Stimulated activated CD4-positive, alpha-beta T cell treated with anti-CD3 and anti-CD28 coated beads, TNF-alpha, amount 100 ng/mL, for 24 hours (primary cell): ENCODE measurements at regions not wholly inside any gene's neighbourhood (a gene's known extent, or its start where the extent isn't known, plus 50 kb on each side); places are given as distances from the start of the nearest gene placed in this dataset.

Experiments used
- DNase-seq, 3 experiments: peaks; one replicate each; pipeline ENCODE4 v3.0.0-alpha.2; 2020; ENCODE audit warnings: low read depth in 3 of 3

- DNase-seq: no peak
These were observed 400.0 kb upstream of the CELF2 start for GRCh38 chr10:10617686-10618085.

DNA sequence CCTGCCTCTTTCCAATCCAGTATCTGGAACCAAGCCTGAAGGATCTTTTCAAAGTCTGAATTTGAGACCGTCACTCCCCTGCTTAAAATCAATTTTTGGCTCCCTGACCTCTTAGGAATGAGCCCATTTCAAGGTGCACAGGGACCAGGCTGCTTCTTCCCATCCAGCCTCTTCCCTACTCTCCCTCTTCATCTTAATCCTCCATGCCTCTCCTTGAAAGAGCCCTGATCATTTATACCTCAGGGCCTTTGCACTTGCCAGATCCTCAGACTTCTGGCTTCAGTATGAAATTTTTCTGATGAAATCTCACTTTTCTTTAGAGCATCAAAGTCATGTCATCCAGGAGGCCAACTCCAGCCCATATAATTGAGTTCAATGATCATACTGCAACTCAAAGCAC is 399.5 kb upstream of the CELF2 start:
- no peak for DNase-seq

DNA sequence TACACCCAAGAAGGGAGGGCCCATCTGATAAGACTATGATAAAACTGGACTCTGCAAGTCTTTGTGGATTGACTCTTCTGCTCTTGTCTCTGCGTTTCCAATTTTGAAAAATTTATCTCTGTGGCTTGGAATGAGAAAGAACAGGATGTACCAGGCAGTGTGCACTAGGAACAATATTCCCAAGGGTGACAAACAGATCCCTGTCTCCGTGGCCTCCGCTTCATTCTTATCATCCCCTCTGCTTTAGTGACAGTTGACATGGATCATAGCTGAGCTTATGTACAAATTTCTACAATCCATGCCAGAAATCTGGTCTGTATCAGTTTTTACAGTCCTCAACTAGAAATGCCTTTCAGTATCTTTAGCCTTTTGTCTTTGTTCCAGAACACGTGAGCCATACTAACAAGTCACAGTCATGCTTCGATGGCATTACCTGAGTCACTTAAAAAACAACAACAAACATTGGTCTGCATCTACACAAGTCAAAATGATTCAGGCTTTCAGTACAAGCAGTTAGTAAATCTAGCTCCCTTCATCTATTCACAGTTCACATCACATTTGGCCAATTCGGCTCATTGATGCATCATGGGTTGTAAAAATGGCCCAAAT is 393.6 kb upstream of the CELF2 start:
- DNase-seq: no peak

GRCh38 chr10:10624567-10624962 is 393.1 kb upstream of the CELF2 start:
- no peak for DNase-seq

DNA sequence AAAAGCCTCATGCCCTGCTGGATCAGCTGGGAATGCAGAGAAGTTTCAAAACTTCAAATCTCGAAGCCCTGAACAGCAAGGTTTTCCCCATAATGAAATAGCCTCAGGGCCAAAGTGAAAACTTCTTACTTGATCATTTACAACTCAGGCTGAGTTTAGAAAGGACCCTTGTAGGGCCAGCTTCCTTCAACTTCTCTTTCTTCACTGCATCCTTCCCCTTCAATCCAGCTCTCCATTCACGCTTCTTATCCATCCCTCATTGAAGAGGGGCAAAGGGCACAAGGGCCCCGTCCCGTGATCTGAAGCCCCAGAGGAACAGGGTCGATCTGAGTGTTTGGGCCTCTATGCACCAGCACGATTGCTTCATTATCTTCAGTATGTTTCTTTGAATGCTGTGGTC is 392.2 kb upstream of the CELF2 start:
- DNase-seq: no peak

- no peak for DNase-seq
These were observed 390.9 kb upstream of the CELF2 start for GRCh38 chr10:10626734-10627133.

DNA sequence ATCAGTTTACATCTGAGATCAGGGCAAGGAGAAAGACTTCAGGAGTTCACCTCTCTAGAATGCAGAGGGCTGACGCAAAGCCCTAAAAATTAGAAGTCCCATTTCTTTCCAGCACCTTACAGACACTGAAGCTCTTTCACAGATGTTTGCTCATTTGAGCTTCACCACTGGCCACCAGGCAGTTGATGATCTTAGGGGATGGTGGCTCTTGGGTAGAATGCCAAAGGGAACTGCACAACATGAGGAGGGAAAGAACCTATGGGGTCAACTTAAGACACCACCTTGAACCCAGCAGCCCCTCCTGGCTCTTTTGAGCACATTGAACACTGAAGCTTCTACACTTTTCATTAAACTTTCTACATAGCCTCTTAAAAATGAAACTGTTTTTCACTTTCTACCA is 390.3 kb upstream of the CELF2 start:
- no peak for DNase-seq

GRCh38 chr10:10629512-10629911 is 388.2 kb upstream of the CELF2 start:
- DNase-seq: no peak

- no peak for DNase-seq
These were observed 387.4 kb upstream of the CELF2 start for GRCh38 chr10:10630281-10630680.

- no peak for DNase-seq
These were observed 386.9 kb upstream of the CELF2 start for GRCh38 chr10:10630782-10631181.

GRCh38 chr10:10642189-10642588 is 375.5 kb upstream of the CELF2 start:
- DNase-seq: no peak

GRCh38 chr10:10642751-10643150 is 374.9 kb upstream of the CELF2 start:
- DNase-seq: no peak

DNA sequence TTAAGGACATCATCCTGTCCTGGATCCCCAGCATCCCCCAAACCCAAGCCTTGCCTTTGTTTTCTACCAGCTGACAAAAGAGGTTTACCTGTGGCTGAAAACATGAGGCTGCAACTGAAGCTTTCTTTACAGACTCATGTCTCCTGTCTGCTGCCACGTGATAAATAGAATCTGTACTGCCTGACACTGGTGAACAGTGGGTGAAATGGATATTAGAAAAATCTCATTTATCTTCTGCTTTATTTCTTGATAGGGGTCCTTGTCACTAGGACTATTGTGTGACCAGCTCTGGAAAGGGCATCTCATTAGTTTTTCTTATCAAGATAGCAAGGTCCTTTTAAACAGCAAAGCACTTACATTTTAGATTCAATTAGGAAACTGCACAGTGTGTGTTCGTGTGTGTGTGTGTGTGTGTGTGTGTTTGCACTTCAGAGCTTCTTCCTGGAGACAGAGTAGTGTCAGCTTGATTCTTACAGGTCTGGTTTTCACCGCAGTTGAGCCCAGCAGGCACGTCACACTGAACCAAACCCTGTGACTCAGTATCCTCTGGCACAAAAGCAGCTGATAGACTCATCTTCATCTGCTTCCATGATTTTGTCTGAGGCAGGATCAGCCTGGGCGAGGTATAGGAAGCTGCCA is 373.5 kb upstream of the CELF2 start:
- no peak for DNase-seq

DNA sequence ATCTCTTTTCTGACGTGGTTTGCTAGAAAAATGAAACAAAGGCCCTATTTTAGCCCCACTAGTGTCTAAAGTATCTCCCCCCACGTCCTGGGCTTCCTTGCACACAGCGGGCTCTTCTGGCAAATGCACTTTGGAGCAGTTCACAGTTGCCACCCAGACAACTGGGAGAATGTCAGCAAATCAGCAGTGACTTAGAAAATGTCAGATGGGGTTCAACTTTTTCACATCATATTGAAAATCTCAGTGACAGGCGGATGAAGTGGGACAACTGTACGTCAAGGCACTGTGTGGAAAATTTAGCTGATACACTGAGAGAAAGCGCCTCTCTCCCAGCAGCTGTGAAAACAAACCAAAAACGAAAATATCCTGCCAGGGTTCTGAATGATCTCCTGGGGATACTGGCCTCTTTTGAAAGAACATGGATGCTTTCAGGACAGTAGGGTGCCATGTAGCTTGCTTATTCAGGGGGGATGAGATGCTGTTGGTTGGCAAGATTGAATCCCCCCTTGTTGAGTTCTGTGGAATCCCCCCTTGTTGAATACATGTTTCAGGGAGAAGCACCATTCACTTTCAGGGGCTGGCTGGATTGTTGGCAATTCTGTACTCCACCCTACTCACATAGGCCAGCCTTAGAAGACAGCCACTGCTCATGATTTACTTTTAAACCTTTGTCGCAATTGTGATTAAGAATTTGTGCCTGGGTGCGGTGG is 372.8 kb upstream of the CELF2 start:
- DNase-seq: no peak

DNA sequence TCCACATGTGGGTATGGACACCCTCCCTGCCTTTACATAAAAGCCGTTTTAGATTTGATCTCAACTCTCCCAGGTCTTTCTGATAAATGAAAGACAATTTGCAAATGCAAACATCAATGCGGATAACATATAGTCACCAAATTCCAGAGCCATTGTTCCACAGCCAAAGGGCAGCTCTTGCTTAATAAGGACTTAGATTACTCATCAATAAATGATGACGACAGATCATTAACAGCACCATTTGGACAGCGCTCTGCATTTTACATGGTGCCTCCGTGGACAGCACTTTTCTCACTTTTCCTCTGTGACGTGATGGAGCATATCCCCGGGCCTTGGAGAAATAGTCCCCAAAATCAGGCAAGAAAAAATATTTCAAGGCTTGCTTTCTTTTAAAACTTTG is 370.3 kb upstream of the CELF2 start:
- no peak for DNase-seq

DNA sequence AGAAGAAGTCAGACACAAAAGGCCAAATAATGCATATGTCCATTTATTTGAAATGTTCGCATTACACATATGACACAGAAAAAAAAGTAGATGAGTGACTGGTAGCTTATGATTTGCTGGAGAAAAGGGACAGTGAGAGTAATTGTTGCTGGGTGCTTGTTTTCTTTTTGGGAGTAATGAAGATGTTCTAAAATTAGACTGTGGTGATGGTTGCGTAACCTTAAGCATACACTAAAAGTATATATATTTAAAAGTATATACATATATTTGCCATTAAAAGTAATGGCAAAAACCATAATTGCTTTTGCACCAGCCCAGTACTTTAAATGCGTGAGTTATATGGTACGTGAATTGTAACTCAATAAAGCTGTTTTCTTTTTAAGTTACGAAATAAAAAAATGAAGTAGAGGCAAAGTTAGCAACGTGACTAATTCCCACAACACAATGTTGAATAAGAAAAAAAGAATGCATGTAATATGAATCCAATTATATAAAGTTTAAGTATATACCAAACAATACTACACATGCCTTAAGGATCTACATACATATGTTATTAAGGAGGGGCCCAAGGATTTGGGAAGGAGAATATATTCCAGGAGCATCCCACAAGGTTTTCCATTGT is 360.4 kb upstream of the CELF2 start:
- no peak for DNase-seq

DNA sequence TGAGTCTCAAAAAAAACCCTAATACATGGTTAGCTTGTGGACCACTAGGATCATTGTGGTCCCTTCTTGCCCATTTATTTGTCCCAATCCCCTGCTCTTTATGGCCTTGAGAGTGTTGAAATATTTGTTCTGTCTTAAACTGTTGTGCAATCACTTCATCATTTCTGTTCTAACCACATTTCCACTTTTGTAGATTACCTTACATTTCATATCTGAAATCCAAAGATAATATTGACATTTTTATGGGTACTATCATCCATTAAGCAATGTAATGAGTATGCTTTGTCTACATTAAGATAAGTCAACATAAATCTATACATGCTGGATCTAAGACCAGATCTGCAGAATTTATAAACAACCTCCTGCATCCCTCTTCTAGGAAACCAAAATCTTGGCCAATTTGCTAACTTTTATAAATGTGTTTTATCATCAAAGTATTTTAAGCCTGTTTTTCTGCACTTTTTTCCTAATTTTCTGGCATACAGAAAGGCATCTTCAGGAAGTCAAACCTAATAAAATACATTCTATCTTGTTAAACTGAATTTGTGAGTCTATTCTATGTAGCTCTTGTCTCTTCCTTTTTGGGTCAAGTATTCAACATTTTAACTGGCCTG is 359.4 kb upstream of the CELF2 start:
- DNase-seq: no peak

DNA sequence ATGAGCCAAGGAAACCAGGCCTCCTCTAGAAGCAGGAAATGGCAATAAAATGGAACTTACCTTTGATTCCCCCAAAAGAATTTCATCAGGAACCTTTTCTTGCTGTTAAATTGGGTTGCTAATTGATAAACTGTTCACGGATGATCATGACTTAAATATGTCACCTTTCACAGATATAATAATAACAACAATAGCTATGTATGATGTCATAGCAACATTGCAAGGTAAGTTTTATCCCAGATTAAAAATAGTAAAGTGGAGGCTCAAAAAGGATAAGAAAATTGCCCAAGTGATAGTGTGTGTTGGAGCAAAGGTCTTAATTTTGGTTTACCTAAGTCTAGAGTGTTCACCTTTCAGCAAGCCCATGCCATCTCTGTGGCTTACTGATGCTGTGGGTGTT is 357.6 kb upstream of the CELF2 start:
- no peak for DNase-seq

GRCh38 chr10:10661176-10661575 is 356.5 kb upstream of the CELF2 start:
- DNase-seq: no peak

GRCh38 chr10:10662716-10663408 is 354.8 kb upstream of the CELF2 start:
- no peak for DNase-seq

DNA sequence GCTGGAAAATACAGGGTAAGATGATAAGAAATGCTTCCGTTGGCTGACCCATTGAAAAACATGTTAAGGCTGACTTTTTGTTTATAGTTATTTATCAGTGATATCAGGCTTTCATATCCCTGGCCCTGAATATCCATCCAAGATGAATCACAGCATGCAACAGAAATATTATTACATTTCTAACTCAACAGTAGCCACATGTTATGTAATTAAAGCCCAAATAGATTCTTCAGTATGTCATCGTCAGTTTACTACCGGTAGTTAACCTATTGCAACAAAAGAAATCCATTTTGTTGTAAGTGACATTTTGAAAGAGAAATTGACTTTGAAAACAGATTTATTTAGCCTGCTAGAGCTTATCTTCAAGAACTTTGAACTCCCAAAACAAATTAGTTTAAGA is 354.1 kb upstream of the CELF2 start:
- no peak for DNase-seq

DNA sequence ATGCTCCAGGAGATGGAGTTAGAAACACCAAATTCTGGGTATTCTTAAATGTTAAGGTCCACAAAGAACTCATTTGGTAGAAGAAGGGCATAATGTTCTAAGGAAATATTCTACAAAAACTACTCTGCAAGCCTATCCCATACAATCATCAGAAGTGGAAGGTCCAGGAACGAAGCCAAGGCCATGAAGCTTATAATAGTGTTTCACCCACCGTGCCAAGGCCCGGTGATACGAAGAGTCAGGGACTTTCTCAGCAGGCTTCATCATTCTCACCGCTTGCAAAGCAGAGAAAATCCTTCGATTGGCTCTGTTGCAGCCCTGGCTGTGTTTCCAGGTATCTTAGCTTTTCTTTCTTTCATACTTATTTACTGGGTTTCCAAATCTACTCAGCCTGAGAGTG is 351.9 kb upstream of the CELF2 start:
- no peak for DNase-seq
